Amniotic epithelial cell (primary cell): ENCODE measurements at regions not wholly inside any gene's neighbourhood (a gene's known extent, or its start where the extent isn't known, plus 50 kb on each side); places are given as distances from the start of the nearest gene placed in this dataset.

Experiments
- DNase-seq: peaks from one replicate; pipeline ENCODE4 v3.0.0-alpha.2; 2010; ENCODE audit warnings: low read depth

- peak; percentile 94 for DNase-seq
Measured at GRCh38 chr2:12587729-12588522, 128.8 kb upstream of the TRIB2 start.

GRCh38 chr2:12588986-12589385 lies 127.8 kb upstream of the TRIB2 start:
- DNase-seq = no peak

DNA sequence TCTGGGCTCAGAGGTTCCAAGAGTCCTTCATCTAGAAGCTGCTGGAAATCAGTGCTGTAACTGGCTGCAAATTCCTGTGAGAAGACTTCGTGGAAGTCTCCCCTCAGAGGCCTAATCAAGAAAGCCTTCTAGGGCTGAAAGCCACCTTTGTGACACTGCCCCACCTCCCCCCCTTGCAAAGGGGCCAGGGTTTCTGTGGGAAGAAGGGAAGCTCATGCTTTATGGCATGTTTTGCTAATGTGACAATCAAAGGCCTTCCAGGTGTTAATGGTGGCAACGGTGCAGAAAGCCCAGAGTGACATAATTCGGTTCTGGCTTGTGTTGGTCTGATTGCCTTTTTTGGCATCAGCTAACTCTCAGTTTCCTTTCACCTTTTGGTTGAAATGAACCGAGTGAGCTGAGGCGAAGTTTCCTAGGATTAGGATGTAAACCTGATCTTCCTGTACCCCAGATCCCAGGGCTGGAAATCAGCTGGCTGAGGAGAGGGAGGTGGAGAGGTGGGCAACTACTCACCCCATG lies 126.9 kb upstream of the TRIB2 start:
- DNase-seq = no peak

GRCh38 chr2:12592296-12592695 lies 124.4 kb upstream of the TRIB2 start:
- peak; percentile 73 for DNase-seq

DNA sequence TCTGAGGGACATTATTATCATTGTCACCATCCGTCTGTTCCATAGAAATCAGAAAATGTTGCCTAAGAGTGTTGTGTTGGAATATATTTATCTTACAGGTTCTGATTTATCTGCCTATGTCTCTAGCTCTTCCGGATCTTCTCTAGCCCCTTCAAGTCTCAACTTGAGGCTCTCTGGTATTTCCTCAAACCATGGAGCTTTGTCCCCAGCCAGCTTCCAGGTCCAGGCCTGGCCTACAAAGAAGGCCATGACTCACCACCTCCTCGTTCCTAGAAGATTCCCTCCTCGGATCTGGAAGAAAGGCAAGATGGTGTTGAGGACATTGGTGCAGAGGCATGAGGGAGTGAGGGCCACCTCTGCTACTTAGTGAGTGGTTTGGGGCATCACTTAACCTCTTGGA lies 122.1 kb upstream of the TRIB2 start:
- no peak for DNase-seq

DNA sequence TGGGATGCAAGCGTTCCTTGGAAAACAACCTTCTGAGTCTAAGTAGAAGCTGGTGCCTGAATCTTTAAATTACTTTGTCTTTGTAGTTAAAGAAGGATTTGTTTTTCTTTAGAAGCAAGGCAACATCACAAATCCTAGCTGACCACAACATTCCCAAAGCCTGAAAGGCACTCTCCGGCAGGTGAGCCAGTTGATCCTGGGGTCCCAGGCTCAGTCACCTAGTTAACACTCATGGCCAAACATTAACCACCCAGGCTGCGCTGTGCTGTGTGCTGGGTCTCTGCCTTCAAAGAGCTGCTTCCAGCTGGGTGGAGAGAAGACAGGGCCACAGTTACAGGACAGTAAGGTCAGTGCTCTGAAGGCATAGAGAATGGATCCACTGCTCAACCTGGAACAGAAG lies 120.0 kb upstream of the TRIB2 start:
- DNase-seq = no peak

- DNase-seq = no peak
Measured at GRCh38 chr2:12597610-12598009, 119.1 kb upstream of the TRIB2 start.

GRCh38 chr2:12602661-12603060 lies 114.1 kb upstream of the TRIB2 start:
- DNase-seq = no peak

GRCh38 chr2:12603781-12604295 lies 112.9 kb upstream of the TRIB2 start:
- DNase-seq = no peak

DNA sequence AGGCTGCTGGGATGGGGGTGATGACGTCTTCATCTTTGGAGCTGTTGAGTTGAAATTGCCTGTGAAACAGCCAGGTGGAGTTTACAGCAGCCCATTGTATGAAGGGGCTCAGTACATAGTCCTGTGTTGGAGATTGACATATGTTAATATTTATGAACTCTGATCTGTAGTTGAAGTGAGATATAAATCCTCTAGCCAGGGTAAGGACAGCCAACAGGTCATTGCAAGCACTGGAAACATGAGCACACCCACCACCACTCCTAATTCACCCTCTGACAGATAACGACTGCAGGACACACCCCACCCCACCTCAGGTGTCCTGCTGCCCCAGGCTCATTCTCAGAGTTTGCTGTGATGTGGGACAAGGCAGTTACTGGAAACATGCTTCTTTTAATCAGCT lies 112.4 kb upstream of the TRIB2 start:
- no peak for DNase-seq

GRCh38 chr2:12605366-12605765 lies 111.4 kb upstream of the TRIB2 start:
- no peak for DNase-seq

DNA sequence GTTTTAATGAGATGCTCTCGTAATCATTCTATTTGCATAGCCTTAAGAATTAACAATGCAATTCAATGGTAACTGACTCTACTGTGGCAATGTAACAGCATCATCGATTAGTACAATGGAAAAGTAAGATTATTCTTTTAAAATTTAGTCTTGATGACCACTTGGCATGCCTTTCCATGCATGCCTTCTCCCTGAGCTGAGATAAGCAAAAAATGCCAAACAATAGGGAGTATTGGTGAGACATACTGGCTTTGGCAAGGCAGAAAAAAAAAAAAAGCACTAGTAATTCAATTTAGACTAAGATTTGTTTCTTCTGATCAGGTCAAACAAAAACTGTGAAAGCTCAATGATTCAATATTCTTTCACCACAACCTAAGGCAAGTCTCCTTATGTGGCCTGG lies 110.8 kb upstream of the TRIB2 start:
- DNase-seq = peak; percentile 18

GRCh38 chr2:12606472-12607000 lies 110.2 kb upstream of the TRIB2 start:
- peak; percentile 32 for DNase-seq

DNA sequence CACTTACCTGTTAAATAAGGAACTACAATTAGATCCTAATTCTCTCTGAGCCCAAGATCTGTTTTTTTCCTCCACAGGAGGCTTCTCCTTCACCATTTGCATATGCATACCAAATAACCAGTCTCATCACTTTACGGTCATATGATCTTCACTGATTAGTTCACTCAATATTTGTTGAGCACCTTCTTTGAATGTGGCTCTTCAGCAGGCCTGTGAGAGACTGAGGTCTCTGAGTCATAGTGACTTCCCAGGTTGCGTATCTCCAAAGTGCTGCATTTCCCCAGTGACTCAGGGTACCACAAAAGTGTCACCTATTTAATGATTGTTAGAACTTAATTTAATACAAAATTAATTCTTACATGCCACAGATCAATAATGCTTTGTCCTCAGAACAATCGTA lies 108.8 kb upstream of the TRIB2 start:
- DNase-seq = no peak

- no peak for DNase-seq
Measured at GRCh38 chr2:12610314-12610713, 106.4 kb upstream of the TRIB2 start.

GRCh38 chr2:12612168-12612567 lies 104.6 kb upstream of the TRIB2 start:
- DNase-seq = no peak

DNA sequence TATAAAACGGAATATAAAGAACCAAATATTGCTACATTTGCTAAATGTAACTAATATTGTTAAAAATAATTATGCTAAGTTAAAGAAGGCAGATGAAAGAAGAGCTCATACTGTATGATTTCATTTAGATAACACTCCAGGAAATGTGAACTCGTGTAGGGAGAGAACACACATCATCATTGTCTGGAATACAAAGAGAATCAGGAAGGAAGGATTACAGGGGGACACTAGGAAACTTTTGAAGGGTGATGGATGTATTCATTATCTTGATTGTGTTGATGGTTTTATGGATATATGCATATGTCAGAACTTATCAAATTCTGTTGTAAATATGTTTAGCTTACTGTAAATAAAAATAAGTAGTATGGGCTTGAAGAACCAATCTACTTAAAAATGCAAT lies 104.1 kb upstream of the TRIB2 start:
- DNase-seq = no peak

GRCh38 chr2:12613137-12613835 lies 103.5 kb upstream of the TRIB2 start:
- no peak for DNase-seq

- no peak for DNase-seq
Measured at GRCh38 chr2:12615509-12615908, 101.2 kb upstream of the TRIB2 start.

DNA sequence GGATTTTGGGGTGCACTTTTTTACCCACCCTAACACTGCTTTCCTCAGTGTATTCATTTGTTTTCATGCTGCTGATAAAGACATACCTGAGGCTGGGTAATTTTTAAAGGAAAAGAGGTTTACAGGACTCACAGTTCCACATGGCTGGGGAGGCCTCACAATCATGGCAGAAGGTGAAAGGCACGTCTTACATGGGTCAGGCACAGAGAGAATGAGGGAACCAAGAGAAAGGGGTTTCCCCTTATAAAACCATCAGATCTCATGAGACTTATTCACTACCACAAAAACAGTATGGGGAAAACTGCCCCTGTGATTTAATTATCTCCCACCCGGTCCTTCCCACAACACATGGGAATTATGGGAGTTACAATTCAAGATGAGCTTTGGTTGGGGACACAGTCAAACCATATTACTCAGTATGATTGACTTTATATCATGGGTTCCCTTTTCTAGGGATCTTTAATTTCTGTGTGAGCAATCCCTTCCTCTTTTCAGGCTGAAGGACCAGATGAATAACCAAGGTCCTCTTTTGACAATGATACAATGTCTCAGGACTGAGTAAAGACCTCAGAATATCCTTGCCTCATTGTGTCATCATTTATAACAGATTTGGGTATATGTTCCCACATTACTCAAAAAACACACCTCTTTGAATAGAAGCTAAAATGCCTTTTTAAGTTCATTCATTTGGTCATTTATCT lies 100.1 kb upstream of the TRIB2 start:
- DNase-seq = no peak

DNA sequence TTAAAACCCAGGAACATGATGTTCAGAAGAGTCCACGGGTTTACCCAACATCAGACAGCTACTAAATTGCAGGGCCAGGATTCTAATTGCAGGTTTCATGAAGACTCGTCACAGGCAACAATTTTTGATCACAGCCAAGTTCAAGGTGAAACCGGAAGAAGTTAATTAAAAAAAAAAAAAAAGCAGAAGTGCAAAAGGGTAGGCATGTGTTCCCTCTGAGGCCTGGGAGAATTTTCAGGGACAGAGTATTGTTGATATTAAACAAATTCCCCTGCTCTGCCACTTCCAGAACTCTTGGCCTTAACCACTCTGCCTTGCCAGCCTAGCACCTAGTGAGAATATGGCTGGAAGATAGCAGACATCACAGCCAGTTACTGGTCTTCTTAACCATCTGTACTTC lies 99.4 kb upstream of the TRIB2 start:
- DNase-seq = no peak

GRCh38 chr2:12617853-12618252 lies 98.9 kb upstream of the TRIB2 start:
- DNase-seq = no peak
